GM19239 (cell line): ENCODE measurements at regions not wholly inside any gene's neighbourhood (a gene's known extent, or its start where the extent isn't known, plus 50 kb on each side); places are given as distances from the start of the nearest gene placed in this dataset.

Source experiments
- DNase-seq: peaks from one replicate; pipeline ENCODE4 v3.0.0; 2011; ENCODE audit warnings: low spot score; ENCODE audit not compliant: insufficient read length
- FAIRE-seq: peaks from 2 replicates; lab custom pipeline; 2011; peaks lifted over from hg19 to GRCh38; lab: Jason Lieb, UNC

DNA sequence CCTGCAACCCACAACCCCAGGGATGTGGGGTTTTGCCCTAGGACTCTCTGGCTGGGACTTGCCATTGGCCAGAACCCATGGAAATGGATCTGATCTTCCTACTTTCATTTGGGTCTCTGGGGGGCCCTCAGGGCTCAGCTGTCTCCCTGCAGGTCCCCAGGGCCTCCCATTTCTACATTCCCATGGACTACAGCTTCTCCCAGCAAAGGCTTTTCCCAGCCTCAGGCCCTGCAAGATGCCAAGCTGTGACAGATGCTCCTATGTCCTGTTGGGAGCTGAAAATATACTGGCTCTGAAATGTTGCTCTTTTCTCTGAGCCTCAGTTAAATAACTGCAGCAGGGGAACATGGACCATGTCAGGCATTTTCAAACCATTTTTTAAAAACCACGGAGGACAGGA, 99.5 kb upstream of the IGSF21 start:
- no peak for FAIRE-seq
- no peak for DNase-seq

- FAIRE-seq (no peak), DNase-seq (no peak)
These were observed 98.5 kb upstream of the IGSF21 start for GRCh38 chr1:18009055-18009454.

GRCh38 chr1:18009478-18009961, 98.1 kb upstream of the IGSF21 start:
- FAIRE-seq (no peak), DNase-seq (no peak)

- FAIRE-seq: no peak
- no peak for DNase-seq
These were observed 97.2 kb upstream of the IGSF21 start for GRCh38 chr1:18010408-18010807.

DNA sequence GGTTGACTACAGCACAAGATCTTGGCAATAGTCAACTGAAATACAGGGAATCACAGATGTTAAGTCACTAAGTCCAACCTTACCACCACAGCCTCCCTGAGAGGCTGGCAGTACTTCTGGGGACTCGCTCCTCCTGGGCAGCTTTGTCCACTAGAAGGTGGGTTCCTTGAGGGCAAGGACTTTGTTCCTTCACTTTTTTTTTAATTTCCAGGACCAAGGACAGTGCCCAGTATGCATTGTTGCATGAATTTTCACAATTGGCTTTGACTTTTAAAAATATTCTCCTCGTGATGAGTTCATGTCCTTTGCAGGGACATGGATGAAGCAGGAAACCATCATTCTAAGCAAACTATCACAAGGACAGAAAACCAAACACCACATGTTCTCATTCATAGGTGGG, 96.7 kb upstream of the IGSF21 start:
- no peak for DNase-seq
- FAIRE-seq: no peak

DNA sequence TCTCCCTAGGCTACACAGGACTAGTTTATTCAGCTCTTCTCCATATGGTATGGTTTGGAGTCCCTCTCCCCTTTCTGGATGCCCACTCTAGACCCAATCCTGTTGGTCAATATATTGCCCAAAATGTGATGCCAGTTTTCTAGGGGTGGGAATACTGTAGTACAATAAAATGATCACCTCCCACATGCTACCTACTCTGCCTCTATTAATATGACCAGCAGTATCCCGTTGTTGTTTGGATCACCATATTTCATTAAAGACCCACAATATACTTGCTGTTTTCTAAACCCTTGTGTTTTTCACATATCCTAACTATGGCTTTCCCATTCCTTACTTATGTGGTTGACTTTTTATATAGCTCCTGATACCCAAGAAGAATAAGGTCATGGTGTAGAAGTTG, 95.9 kb upstream of the IGSF21 start:
- FAIRE-seq (no peak), DNase-seq (no peak)

DNA sequence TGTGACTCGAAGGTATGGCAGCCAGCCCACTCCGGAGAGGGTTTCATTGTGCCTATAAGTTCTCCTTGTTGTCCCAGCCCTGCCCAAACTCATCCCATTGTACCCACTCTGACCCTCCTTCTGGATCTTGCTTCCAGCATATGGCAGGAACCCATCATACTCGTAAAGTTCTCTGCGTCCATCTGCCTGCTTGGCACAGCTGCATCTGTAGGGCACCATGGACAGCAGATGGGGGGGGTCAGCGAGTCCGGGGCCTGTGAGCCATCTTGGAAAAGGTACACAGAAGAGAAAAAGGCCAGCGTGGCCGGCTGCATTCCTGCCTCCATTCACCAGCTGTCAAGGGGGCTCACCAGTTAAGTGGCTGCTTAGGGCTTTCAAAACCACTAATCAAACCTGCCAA, 94.9 kb upstream of the IGSF21 start:
- FAIRE-seq: no peak
- no peak for DNase-seq

GRCh38 chr1:18013216-18013615, 94.4 kb upstream of the IGSF21 start:
- no peak for FAIRE-seq
- DNase-seq: no peak

DNA sequence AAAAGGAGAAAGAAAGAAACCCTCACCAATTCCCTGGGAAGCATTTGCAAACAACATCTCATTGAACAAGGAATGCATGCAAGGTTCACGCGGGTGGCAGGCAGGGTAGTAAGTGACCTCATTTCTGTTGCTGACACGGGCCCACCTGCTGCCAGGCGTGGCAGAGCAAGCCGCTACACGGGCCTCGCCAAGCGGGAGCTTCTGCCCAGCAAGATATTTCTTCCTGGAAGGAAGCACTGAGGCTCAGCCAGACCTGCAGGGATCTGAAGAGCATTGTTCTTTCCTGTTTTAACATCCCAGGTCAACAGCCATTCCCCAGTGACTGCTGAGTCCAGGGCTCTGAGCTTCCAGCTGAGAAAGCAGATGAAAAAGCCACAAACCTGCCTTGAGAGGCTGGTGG, 91.9 kb upstream of the IGSF21 start:
- no peak for FAIRE-seq
- DNase-seq: no peak

GRCh38 chr1:18018366-18018765, 89.2 kb upstream of the IGSF21 start:
- FAIRE-seq: no peak
- no peak for DNase-seq

- no peak for FAIRE-seq
- no peak for DNase-seq
These were observed 87.4 kb upstream of the IGSF21 start for GRCh38 chr1:18020021-18020817.

GRCh38 chr1:18021242-18021641, 86.4 kb upstream of the IGSF21 start:
- FAIRE-seq: no peak

GRCh38 chr1:18032172-18032859, 75.3 kb upstream of the IGSF21 start:
- no peak for FAIRE-seq
- no peak for DNase-seq

More at GRCh38 chr1:18021242-18021641, 86.4 kb upstream of the IGSF21 start:
- DNase-seq: no peak

DNA sequence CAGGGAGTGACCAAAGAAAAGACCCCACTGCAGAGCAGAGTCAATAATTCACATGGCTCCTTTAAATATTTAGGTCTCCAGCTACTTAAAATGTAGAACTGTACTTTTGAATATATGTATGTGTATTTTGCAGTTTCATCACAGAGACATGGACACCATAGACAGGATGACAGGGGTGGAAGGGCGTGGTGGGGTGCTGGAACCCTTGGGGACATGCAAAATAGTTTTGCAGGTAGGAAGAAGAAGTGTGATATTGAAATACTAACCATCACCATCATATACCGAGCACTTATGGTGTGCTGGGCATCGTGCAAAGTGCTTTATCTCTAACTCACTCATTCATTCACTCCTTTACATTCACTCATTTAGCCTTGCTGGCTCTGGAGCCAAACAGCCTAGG, 72.5 kb upstream of the IGSF21 start:
- DNase-seq (no peak), FAIRE-seq (no peak)

GRCh38 chr1:18037651-18038050, 69.9 kb upstream of the IGSF21 start:
- DNase-seq (no peak), FAIRE-seq (no peak)

DNA sequence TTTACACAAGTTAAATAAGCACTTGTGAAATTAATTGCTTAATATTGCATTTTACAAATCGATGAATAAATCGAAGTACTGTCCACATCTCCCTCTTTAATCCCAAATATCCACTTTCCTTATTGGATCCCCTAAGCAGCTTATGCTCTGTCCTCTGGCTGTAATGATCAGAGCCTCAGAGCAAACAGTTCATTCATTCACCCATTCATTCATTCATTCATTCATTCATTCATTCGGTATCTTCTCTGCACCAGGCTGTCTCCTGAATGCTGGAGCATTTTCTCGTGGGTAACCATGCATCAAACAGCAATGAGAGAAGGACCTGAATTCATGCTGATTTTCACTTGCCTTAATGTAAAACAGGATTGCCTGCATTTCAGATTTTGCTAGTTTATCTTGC, 69.5 kb upstream of the IGSF21 start:
- no peak for FAIRE-seq
- DNase-seq: no peak

DNA sequence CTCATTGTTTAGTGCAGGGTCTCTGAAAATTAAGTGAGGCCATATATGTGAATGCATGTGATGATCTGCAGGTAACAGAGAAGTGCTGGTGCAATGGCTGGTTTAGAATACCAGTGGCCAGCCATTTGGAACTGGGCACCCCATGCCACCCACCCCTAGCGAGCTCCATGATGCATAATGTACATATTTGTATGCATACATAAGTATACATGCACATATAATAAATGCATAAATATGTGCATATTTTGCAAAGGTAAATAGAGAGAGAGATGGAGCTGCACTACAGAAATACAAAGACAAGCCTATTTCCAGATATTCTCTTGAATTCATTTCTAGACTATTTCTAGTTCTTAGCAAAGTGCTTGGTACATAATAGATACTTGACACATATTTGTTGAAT, 68.5 kb upstream of the IGSF21 start:
- no peak for FAIRE-seq
- no peak for DNase-seq

- DNase-seq (no peak), FAIRE-seq (no peak)
These were observed 66.5 kb upstream of the IGSF21 start for GRCh38 chr1:18041102-18041501.

DNA sequence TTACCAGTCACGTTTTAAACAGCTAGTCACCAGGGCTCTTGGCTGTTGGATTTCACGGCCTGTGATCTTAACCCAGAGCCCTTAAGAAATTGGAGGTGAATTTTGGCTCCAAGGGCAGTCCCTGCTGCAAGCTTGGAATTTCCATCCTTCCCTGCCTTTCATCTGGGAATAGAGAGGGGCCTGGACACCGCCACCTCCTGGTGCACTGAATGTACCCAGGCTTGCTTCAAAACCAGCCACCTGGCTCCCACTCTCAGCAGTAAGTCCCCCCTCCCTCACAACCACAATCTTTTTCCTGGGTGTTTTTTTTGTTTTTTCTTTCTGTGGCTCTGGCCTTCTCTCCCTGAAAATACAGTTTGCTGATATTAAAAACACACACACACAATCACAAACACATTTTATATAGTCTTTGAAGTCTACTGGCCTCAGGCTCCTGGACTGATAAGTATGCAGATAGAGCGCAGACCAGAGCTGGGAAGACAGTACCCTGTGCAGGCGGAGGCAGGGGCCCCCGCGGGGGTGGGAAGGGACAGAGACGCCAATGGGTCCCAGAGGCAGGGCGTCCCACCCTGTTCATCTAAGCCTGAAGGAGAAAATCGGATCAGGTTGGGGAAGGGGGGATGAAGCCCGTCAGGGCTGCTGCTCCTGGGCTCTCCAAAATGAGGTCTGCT, 65.8 kb upstream of the IGSF21 start:
- DNase-seq (no peak), FAIRE-seq (no peak)

DNA sequence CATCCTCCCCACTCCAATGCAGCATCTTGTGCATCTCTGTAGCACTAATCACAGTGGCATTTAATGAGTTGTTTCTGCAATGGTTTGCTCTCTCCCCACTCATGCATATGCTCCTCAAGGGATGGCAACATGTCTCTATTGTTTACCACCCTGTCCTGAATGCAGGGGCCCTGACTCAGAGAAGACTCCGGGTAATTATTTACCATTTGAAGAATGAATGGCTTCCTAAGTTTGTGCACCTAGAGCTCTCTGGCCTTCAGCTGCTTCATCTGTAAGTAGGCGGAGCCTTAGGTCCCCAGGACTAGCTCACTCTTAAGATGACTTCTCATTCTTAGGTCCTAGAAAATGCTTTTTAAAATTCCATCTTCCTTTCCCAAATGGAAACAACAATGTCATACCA, 63.7 kb upstream of the IGSF21 start:
- FAIRE-seq (no peak), DNase-seq (no peak)

DNA sequence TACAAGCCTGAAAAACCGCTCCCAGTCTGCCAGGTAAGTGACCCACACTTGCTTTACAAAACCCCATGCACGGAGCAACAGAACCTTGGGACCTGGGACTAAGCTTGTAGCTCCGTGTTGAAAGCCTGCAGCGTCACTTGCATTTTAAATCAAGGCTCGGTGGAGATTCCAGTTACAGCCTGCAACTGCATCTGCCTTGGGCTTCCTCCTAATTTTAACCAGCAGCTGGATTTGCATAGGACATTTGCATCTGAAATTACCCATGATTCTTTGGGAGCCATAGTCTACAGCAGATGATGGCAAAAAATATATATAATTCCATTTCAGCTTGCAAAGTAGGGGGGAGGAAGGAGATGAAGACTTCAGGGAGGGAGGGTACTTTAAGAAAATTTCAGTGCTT, 62.4 kb upstream of the IGSF21 start:
- no peak for DNase-seq
- FAIRE-seq: no peak
